DMS 273 treated with DMSO at 0.1 percent for 48 hours (cell line): ENCODE measurements at regions not wholly inside any gene's neighbourhood (a gene's known extent, or its start where the extent isn't known, plus 50 kb on each side); places are given as distances from the start of the nearest gene placed in this dataset.

Source experiments
- DNase-seq: peaks from one replicate; lab custom pipeline; 2025; lab: John Stamatoyannopoulos, UW

DNA sequence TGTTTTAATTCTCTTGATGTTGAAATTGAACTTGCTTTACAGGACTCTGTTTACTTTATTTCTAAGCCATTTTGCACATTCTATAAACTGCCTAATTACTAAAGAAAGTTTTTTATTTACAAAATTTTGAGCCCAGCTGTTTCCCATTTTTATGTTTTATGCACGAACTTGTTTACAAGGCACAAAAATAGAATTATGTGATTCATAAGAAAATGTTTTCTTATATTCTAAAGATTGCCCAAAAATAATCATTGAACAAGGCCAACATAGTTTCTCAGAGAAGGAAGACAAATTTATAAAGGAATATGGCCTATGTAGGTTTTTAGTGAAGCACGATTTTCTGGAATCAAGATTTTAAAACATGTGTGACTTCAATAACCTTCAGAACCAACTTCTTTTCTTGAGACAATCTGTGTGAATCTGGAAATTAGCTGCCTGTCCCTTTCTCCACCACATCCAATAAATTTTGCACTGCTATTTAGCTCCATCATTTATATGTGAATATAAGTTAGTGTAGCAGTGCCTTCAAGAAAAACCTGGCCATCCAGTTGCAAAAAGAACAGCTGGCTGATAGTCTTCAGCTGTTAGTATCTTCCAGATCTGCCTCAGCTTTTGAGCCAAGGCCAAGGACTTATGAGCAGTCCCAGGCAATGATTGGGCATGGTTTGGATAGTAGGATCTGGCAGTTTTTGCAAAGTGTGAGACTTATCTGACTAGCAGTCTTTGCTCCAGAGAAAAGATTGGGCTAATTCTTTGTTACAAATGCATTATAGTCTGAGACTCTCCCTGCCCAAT lies 253.2 kb upstream of the COL3A1 start:
- DNase-seq = no peak

DNA sequence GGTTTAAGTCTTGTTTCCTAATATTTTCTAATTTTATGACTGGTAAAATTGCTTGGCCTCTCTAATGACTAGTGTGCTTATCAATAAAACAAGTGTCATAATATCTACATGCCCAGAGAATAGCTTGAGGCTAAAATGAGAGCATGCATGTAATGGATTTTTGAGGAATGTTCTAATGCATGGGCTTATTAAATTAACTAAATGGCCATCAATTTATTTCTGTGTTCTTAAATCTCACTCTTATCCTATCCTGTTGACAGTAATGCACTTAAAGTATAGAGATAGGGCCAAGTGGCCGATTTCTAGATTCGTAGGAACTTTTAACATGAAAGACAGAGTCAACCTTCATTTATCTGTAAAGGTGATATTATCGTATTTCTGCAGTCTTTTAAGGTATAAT lies 252.4 kb upstream of the COL3A1 start:
- no peak for DNase-seq

DNA sequence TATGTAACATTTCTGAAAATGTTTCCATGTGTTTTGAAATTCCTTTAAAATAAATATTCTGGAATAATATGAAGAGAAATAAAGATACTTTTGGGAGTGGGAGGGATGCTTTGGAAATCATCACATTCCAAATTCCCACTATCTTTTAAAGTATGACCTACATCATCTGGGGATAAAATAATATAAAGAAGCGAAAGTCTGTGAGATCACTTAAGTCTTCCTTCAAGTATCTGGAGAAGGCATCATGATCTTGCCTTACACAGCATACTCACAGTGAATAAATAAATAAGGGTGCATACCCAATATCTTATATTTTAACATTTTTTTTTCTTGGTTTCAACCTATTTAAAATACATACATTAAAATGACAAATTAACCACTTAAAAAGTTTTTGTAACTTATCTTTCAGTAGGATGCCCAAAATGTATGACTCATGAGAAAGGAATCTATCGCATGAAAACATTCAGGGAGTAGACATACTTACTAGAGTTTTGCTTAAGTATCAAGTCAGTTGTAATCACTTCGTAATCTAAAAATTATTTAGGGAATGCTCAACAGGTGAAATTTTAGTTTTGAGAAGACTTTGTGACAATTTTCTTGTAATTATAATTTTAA lies 248.3 kb upstream of the COL3A1 start:
- no peak for DNase-seq

DNA sequence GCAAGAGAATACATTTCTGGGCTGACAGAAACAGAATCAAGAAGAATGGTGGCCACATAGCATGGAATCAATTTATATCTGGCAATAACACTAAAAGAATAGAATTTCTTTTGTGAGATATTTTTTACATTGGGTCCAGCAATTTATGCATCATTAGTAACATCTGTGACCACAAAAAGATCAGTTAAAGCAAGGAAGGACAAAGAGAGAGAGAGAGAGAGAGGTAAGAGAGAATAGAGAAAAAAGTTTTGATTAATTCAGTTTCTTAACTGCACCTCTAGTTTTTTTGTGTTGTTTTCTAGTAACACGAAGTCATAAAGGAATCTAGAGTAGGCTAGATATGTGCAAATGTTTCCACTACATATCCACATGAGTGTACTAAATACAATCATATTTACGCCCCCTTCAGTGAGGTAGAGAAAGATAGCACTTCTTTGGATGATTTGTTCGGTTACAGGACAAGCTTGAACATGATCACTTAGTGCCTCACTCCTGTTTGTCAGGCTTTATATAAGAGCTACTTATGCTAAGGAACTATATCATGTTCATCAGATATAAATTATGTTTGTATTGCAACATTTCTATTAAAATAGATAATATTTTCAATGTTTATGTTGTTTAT lies 247.4 kb upstream of the COL3A1 start:
- no peak for DNase-seq

DNA sequence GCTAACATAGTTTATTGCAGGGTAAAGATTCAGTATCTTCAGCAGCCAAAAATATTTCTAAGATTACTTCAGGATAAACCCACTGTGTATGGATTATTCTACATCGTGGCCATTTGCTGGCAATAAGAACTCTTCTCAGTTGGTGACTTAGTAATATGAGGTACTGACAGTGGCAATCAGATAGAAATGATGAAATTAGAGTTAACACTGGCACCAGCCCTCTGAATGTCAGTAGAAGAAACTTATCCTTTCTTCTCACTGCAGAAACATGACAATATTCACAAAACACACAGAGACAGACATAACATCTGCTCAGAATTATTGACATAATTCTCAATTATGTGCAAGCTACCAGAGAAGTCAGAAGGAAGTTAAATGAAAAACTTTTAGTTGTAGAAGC lies 246.3 kb upstream of the COL3A1 start:
- DNase-seq = no peak

DNA sequence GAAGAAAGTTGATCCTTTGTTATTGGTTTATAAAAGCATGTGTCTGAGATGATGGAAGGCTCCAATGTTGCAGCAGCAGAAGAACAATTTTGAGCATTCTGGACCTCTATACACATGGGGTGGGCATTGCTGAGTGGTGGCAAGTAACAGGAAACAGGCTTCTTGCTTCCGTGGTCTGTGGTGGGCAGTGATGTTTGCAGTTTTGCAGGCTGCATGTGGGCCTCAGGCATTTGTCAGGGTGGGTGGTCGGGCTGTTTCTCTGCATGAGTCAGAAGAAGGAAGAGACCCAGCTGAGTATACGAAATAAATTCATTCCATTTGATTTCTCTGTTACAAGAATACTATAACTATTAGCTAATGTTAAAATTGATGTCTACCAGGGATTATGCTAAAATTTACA lies 239.5 kb upstream of the COL3A1 start:
- no peak for DNase-seq

- DNase-seq = no peak
Observed at GRCh38 chr2:188746727-188747126, 227.4 kb upstream of the COL3A1 start.

DNA sequence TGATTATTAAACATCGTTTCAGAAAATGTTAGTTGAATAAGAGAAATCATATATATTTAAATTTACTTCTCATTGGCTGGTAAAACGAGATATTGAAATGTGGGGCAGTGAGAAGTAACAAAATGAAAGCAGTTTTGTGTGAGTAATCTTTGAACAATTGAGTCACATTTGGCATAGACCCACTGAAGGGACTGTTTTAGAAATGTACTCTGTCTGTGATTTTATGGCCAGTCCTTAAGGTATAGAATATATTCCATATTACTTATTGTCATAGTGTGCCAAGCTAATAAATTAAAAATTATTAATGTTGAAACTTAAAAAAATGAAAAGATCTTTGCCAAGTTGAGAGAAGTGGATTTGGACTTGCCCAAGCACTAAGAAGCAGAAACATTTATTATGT lies 222.4 kb upstream of the COL3A1 start:
- no peak for DNase-seq

DNA sequence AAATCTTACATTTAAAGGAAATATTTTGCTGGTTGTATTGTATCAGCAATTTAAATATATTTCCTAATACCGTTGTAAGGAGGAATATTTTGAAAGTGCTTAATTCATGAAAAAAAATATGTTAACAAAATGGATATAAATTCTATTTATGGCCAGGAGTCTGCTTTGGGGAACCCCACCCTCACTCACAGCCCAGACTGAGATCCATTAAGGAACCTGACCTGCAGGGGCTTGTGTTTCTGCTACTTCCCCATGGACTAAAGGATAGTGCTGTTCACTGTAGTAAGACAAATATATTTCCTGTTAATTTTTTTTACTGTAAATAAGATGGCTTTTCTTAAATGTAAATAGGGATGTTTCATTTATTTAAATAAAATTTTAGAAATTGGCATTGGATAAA lies 221.9 kb upstream of the COL3A1 start:
- DNase-seq = no peak

DNA sequence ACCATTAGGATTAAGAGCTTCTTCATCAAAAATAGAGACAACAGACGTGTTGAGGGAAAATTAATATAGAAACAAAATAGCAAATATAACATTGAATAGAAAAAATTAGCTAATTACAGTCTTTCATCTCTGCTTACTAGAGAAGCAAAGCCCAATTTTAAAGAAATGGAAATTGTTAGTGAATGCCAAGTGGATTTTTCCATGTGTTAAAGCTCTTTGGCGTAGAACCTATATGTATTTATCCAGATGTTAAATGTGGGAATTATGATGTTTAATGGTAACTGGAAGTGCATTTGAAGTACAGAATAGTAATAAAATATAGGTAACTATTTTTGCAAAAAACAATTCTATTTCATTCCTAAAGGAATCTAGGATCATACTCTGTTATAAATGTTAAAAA lies 212.0 kb upstream of the COL3A1 start:
- DNase-seq = no peak

GRCh38 chr2:188765522-188766470 lies 208.4 kb upstream of the COL3A1 start:
- peak; percentile 6 for DNase-seq

GRCh38 chr2:188766471-188766856 lies 207.7 kb upstream of the COL3A1 start:
- no peak for DNase-seq

- DNase-seq = no peak
Observed at GRCh38 chr2:188767176-188767575, 207.0 kb upstream of the COL3A1 start.

DNA sequence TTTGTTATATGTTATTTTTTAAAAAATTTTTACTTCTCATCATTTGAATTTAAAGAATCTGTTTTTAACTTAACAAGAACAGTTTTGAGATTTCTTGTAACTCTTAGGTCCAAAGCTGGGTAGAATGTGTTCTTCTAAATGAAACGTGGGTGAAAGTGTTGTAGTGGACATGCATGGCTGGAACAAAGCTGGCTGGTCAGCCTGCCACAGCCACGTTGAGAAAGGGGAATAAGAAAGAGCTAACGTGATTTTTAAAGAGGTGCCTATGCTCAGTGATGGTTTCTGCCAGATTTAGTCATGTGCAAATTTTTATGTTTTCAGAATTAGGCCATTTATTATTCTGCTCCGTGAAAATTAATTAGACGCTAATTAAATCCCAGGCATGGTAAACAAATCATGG lies 203.9 kb upstream of the COL3A1 start:
- no peak for DNase-seq

- no peak for DNase-seq
Observed at GRCh38 chr2:188773075-188773474, 201.1 kb upstream of the COL3A1 start.

- DNase-seq = no peak
Observed at GRCh38 chr2:188776634-188777033, 197.5 kb upstream of the COL3A1 start.

DNA sequence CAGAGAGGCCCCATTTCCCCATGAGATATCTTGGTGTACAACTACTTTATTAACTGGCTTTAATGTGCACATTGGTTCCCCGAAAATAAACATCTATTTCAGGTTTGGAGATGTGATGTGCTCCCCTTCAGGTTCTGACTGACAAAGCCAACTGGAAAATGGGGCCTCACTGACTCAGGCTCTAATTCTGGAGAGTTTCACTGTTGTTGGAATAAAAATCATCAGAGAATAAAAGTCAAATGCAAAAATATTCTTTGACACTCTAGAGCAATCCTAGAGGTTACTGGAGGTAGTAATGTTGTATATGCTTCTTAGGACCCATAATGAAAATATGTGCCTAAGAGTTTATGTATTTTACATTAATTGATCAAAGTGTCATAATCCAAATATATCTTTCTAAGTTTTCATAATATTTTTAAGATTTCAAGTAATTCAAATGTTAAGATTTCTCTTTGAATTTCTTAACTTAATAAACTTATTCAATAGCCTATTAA lies 189.9 kb upstream of the COL3A1 start:
- DNase-seq = no peak

DNA sequence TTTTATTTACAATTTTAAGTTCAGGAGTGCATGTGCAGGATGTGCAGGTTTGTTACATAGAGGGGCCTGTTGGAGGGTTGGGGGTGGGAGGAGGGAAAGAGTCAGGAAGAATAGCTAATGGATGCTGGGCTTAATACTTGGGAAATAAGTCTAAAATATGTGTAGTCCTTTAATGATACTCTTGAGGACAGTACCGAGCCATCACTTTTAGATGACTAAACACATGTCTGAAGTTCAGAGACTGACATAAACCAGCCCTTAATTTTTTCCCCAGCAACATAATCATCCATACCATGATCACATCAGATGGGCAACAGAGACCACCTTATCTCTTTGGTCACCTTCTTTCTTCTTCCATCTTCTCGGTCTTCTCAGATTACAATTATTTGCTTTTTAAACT lies 189.1 kb upstream of the COL3A1 start:
- no peak for DNase-seq

GRCh38 chr2:188785490-188785889 lies 188.7 kb upstream of the COL3A1 start:
- DNase-seq = no peak

DNA sequence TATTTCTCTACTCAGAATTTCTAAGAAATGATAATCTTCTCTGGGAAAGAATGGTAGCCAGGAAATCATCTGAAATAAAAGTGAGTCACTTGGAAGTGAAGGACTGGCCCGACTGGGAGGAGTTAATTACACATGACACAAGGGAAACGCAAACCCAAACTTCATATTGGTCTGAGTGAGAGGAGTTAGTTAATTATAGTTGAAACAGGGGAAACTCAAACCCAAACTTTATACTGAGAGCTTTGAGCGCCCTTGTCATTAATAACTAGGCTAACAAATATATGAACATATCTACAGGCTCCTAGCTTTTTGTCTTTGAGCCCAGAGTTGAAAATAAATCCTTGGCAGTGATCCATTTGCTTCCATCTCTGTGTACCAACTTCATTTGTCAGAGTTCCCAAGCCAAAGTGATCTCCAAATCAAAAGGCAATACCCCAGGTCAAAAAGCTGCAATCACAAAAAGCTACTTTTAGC lies 187.8 kb upstream of the COL3A1 start:
- DNase-seq = no peak

DNA sequence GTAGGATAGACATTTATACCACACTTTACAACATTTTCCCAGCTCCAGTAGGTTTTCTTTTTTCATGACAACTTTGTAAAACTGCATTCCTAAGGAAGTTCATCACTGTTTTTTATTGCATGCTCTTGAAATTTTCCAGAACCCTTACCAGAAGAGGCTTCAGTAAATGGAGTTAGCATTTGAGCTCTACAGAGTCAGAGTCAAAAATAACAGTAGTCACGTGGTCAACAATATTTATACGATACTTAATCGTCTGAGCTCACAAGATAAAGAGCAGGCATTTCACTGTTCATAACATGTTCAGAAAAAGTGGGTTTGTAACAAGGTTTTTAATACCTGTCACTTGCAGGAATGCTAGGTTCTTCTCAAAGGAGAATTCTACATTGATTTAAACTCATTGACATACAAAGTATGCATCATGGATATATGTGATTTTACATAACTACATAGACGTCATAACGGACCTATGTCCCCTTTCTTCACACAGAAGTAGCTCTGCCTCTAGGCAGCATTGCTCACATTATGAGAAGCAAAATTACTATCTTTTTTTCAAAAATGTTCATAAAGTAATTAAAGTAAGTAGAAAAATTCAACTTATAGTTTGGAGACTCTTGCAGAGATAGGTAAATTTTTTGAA lies 187.0 kb upstream of the COL3A1 start:
- DNase-seq = no peak
